GM12878 (cell line): ENCODE measurements at regions not wholly inside any gene's neighbourhood (a gene's known extent, or its start where the extent isn't known, plus 50 kb on each side); places are given as distances from the start of the nearest gene placed in this dataset.
"Not testable (repeated sequence)": the region's sequence is repeated elsewhere in the genome, so short reads cannot be mapped to it uniquely, and the experiment has no call there.

ENCODE experiments used
- ATAC-seq: fragments of 200-7000 bp; cut with Tn5 transposase; 3 replicates; pipeline ENCODE4 v1.9.1; 2020; ENCODE audit warnings: mild to moderate bottlenecking, moderate library complexity
- BruUV-seq: library from RNA; stranded (reverse); fragments of 400-500 nt; replicated peaks from 2 replicates; lab custom pipeline; 2021; lab: Mats Ljungman, UMichigan
- CTCF ChIA-PET: fragments of 300-600 bp; sonication (Branson Sonifier 250); formaldehyde crosslinking; extraction: SDS; loops from one replicate; lab custom pipeline; 2021; ENCODE audit warnings: inconsistent platforms; lab: Yijun Ruan, JAX
- POLR2A ChIA-PET: fragments of 350-600 bp; formaldehyde crosslinking; extraction: SDS; loops from one replicate; lab custom pipeline; 2021; ENCODE audit warnings: inconsistent platforms; lab: Charles Lee
- RAD21 ChIA-PET: fragments of 300-600 bp; sonication (Branson Sonifier 250); formaldehyde crosslinking; loops from one replicate; lab custom pipeline; 2023; ENCODE audit warnings: antibody characterized with exemption; ENCODE audit not compliant: unreplicated experiment; lab: Charles Lee
- SMC1A ChIA-PET: fragments of 300-600 bp; sonication (Branson Sonifier 250); formaldehyde crosslinking; loops from one replicate; lab custom pipeline; 2023; ENCODE audit not compliant: unreplicated experiment, uncharacterized antibody; lab: Charles Lee
- DNase-seq: peaks from one replicate; pipeline ENCODE4 v3.0.0-alpha.2; 2011; ENCODE audit warnings: low read depth, low spot score
- FAIRE-seq: peaks from 3 replicates; lab custom pipeline; 2011; peaks lifted over from hg19 to GRCh38; lab: Jason Lieb, UNC
- H2AFZ ChIP-seq: 2 replicates; pipeline ENCODE4 v1.6.0; 2011; ENCODE audit warnings: low read depth, low read length, control low read depth; ENCODE audit not compliant: control insufficient read depth
- H3K27ac ChIP-seq: 2 replicates; pipeline ENCODE4 v1.5.1; 2011; ENCODE audit warnings: control low read depth; ENCODE audit not compliant: control insufficient read depth, insufficient read depth
- H3K27me3 ChIP-seq, 2 experiments: replicated peaks in 1 of 2; 2 replicates each; pipeline versions ENCODE4 v1.6.0 to v1.6.1; 2011; ENCODE audit warnings: low read length in 1 of 2; ENCODE audit not compliant: control insufficient read depth in 2 of 2, insufficient read depth in 2 of 2
- H3K36me3 ChIP-seq, 2 experiments: 2 replicates each; pipeline ENCODE4 v1.5.1; 2011; ENCODE audit warnings: low read length in 1 of 2; ENCODE audit not compliant: control insufficient read depth in 2 of 2, insufficient read depth in 2 of 2
- H3K4me1 ChIP-seq: 2 replicates; pipeline ENCODE4 v1.6.1; 2011; ENCODE audit warnings: mild to moderate bottlenecking, low read length, moderate library complexity, mixed read lengths; ENCODE audit not compliant: control insufficient read depth, insufficient read depth
- H3K4me2 ChIP-seq: 2 replicates; pipeline ENCODE4 v1.6.0; 2011; ENCODE audit warnings: control low read depth; ENCODE audit not compliant: control insufficient read depth, insufficient read depth
- H3K4me3 ChIP-seq: fragments of 200-600 bp; sonication (generic); 2 replicates; pipeline ENCODE4 v1.5.1; 2016
- H3K79me2 ChIP-seq: 2 replicates; pipeline ENCODE4 v1.6.0; 2011; ENCODE audit warnings: low read length; ENCODE audit not compliant: control insufficient read depth, insufficient read depth
- H3K9ac ChIP-seq: 2 replicates; pipeline ENCODE4 v1.8.0; 2011; ENCODE audit warnings: low read length, control low read depth, mixed read lengths; ENCODE audit not compliant: control insufficient read depth, insufficient read depth
- H3K9me3 ChIP-seq: replicated peaks from 3 replicates; pipeline ENCODE4 v1.5.1; 2011; ENCODE audit warnings: mild to moderate bottlenecking, low read length; ENCODE audit not compliant: control insufficient read depth, insufficient read depth
- H4K20me1 ChIP-seq: 2 replicates; pipeline ENCODE4 v1.6.0; 2011; ENCODE audit not compliant: control insufficient read depth, insufficient read depth
- CBX5 ChIP-seq: sonication (generic); IDR thresholded peaks from 2 replicates; pipeline ENCODE4 v1.6.1; 2016; ENCODE audit warnings: low read depth, moderate library complexity, mild to moderate bottlenecking, inconsistent platforms
- GATAD2B ChIP-seq: fragments of 450-650 bp; conservative IDR thresholded peaks from 2 replicates; pipeline ENCODE4 v1.6.1; 2017; ENCODE audit warnings: low read depth, mild to moderate bottlenecking, moderate library complexity
- IKZF2 ChIP-seq, 2 experiments: fragments of 450-650 bp; IDR thresholded peaks; 2 replicates each; pipeline ENCODE4 v1.6.1; 2017; ENCODE audit warnings: mild to moderate bottlenecking in 2 of 2, moderate library complexity in 2 of 2
- LARP7 ChIP-seq: fragments of 450-650 bp; IDR thresholded peaks from 2 replicates; pipeline ENCODE4 v1.6.1; 2017; ENCODE audit warnings: mild to moderate bottlenecking
- MEF2B ChIP-seq: fragments of 450-650 bp; IDR thresholded peaks from 2 replicates; pipeline ENCODE4 v1.6.1; 2018; ENCODE audit warnings: mild to moderate bottlenecking, moderate library complexity; ENCODE audit not compliant: partially characterized antibody, poor library complexity, severe bottlenecking
- POLR2AphosphoS2 ChIP-seq: IDR thresholded peaks from 2 replicates; pipeline ENCODE4 v1.6.1; 2011; ENCODE audit warnings: low read depth, mild to moderate bottlenecking, low read length, improper control_type of control experiment, moderate library complexity
- SIN3A ChIP-seq: IDR thresholded peaks from 2 replicates; pipeline ENCODE4 v1.6.1; 2012; ENCODE audit warnings: low read depth, low read length, improper control_type of control experiment
- SIX5 ChIP-seq: IDR thresholded peaks from 2 replicates; pipeline ENCODE4 v1.6.1; 2011; ENCODE audit warnings: mild to moderate bottlenecking, low read depth, low read length, moderate library complexity; ENCODE audit not compliant: severe bottlenecking
- STAT3 ChIP-seq: IDR thresholded peaks from 2 replicates; pipeline ENCODE4 v1.6.1; 2011; ENCODE audit warnings: low read depth, low read length, improper control_type of control experiment
- ZNF384 ChIP-seq: IDR thresholded peaks from 2 replicates; pipeline ENCODE4 v1.6.1; 2012; ENCODE audit warnings: low read depth, mild to moderate bottlenecking, low read length, improper control_type of control experiment, borderline replicate concordance
- ZNF622 ChIP-seq: fragments of 450-650 bp; IDR thresholded peaks from 2 replicates; pipeline ENCODE4 v1.6.1; 2017; ENCODE audit warnings: mild to moderate bottlenecking, inconsistent platforms
- ZSCAN29 ChIP-seq: fragments of 450-650 bp; IDR thresholded peaks from 2 replicates; pipeline ENCODE4 v1.6.1; 2017; ENCODE audit warnings: mild to moderate bottlenecking, moderate library complexity
- ZZZ3 ChIP-seq: IDR thresholded peaks from 2 replicates; pipeline ENCODE4 v1.6.1; 2011; ENCODE audit warnings: low read depth; ENCODE audit not compliant: control insufficient read depth, insufficient read length
- WGBS: methylation state at CpG from one replicate; pipeline ENCODE4 v1.1.6; 2016; ENCODE audit warnings: low lambda C conversion rate; ENCODE audit not compliant: insufficient replicate concordance, insufficient coverage; ENCODE audit errors: missing lambda C conversion rate; 5-methylcytosine and 5-hydroxymethylcytosine counted together
- in situ Hi-C: fragments of 300-500 bp; cut with MboI; formaldehyde crosslinking; loops from 9 replicates; pipeline ENCODE4 v1.14.3; 2018; ENCODE audit warnings: mixed read lengths
- intact Hi-C: fragments of 100-400 bp; cut with micrococcal nuclease; formaldehyde crosslinking; loops from one replicate; pipeline ENCODE4 v1.14.2; 2022; ENCODE audit not compliant: unreplicated experiment
- TF ChIP-seq, protein P1 (sequence below): fragments of 450-650 bp; formaldehyde crosslinking; IDR thresholded peaks from 2 replicates; pipeline ENCODE4 v1.5.0; 2022; ENCODE audit warnings: mild to moderate bottlenecking, missing genetic modification characterization
- TF ChIP-seq, protein P2 (sequence below): IDR thresholded peaks from 2 replicates; pipeline ENCODE4 v1.6.1; 2012; ENCODE audit warnings: low read length, inconsistent platforms

DNA sequence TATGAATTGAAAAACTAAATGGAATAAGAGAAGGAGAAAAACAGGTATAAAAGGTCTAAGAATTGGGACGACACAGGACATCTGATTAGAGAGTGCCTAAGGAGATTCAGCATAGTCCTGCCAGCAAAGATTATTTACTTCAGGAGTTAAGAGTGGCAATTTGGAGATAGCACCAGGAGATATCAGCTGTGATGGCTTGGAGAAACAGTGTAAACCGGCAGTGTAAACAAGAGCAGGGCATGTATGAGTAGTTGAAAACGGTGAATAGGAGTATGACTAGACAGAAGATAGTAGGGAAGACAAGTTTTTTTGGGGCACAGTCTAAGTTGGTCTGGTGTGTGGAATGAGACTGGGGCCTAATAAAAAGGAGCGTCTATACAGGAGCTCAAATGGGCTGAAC lies 924.9 kb downstream of the QKI start:
- CTCF ChIA-PET, RAD21 ChIA-PET, BruUV-seq, intact Hi-C loops, H3K9ac ChIP-seq, SMC1A ChIA-PET, DNase-seq, H3K4me2 ChIP-seq, POLR2A ChIA-PET, H3K27ac ChIP-seq, H3K9me3 ChIP-seq, H4K20me1 ChIP-seq, H3K4me1 ChIP-seq, in situ Hi-C loops, H3K36me3 ChIP-seq, H3K27me3 ChIP-seq, ATAC-seq, H2AFZ ChIP-seq, H3K79me2 ChIP-seq, FAIRE-seq, H3K4me3 ChIP-seq: not testable (repeated sequence)
- WGBS = 37% methylated on average over 4 of the region's 4 CpGs

DNA sequence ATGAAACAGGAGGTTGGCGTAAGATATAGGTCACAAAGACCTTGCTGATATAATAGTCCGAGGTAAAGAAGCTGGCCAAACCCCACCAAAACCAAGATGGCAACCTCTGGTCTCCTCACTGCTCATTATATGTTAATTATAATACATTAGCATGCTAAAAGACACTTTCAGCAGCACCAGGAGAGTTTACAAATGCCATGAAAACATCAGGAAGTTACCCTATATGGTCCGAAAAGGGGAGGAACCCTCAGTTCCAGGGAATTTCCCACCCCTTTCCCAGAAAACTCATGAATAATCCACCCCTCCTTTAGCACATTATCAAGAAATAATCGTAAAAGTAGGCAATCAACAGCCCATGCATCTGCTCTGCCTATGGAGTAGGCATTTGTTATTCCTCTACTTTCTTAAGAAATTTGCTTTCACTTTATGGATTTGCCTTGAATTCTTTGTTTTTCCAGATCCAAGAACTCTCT lies 923.4 kb downstream of the QKI start:
- intact Hi-C loops = no loop called here
- FAIRE-seq = no peak

More for the DNA sequence above, 923.4 kb downstream of the QKI start:
- TF ChIP-seq CBX5 (no peak), ZZZ3 (no peak), LARP7 (no peak), SIX5 (no peak), ZSCAN29 (no peak), MEF2B (no peak), STAT3 (no peak), ZNF622 (no peak), ZNF384 (no peak), SIN3A (no peak), POLR2AphosphoS2 (no peak), IKZF2 (IDR thresholded peaks at IDR 0.05) (no peak), GATAD2B (no peak)
- TF ChIP-seq, protein P1, sequence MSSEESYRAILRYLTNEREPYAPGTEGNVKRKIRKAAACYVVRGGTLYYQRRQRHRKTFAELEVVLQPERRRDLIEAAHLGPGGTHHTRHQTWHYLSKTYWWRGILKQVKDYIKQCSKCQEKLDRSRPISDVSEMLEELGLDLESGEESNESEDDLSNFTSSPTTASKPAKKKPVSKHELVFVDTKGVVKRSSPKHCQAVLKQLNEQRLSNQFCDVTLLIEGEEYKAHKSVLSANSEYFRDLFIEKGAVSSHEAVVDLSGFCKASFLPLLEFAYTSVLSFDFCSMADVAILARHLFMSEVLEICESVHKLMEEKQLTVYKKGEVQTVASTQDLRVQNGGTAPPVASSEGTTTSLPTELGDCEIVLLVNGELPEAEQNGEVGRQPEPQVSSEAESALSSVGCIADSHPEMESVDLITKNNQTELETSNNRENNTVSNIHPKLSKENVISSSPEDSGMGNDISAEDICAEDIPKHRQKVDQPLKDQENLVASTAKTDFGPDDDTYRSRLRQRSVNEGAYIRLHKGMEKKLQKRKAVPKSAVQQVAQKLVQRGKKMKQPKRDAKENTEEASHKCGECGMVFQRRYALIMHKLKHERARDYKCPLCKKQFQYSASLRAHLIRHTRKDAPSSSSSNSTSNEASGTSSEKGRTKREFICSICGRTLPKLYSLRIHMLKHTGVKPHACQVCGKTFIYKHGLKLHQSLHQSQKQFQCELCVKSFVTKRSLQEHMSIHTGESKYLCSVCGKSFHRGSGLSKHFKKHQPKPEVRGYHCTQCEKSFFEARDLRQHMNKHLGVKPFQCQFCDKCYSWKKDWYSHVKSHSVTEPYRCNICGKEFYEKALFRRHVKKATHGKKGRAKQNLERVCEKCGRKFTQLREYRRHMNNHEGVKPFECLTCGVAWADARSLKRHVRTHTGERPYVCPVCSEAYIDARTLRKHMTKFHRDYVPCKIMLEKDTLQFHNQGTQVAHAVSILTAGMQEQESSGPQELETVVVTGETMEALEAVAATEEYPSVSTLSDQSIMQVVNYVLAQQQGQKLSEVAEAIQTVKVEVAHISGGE (CRISPR knock-in tag) = no peak
- TF ChIP-seq, protein P2, sequence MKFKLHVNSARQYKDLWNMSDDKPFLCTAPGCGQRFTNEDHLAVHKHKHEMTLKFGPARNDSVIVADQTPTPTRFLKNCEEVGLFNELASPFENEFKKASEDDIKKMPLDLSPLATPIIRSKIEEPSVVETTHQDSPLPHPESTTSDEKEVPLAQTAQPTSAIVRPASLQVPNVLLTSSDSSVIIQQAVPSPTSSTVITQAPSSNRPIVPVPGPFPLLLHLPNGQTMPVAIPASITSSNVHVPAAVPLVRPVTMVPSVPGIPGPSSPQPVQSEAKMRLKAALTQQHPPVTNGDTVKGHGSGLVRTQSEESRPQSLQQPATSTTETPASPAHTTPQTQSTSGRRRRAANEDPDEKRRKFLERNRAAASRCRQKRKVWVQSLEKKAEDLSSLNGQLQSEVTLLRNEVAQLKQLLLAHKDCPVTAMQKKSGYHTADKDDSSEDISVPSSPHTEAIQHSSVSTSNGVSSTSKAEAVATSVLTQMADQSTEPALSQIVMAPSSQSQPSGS = no peak
- no peaks in the 10 kb centered on the region; the same call in 2 of the 3 replicates for H3K9me3 ChIP-seq
- SMC1A ChIA-PET = no interaction called here
- POLR2A ChIA-PET = no interaction called here
- no peak overlapping the region for H3K9ac ChIP-seq
- no peak overlapping the region for H3K27ac ChIP-seq
- H3K4me3 ChIP-seq = no peak overlapping the region
- BruUV-seq = no TSS peak
- no peaks in the 10 kb centered on the region for H3K4me1 ChIP-seq
- in situ Hi-C loops = no loop called here
- H3K79me2 ChIP-seq = no peaks in the 10 kb centered on the region
- H2AFZ ChIP-seq = no peak overlapping the region
- RAD21 ChIA-PET = no interaction called here
- no peaks in the 10 kb centered on the region for H3K27me3 ChIP-seq
- no peak for DNase-seq
- ATAC-seq = no peak
- no peaks in the 10 kb centered on the region for H4K20me1 ChIP-seq
- H3K36me3 ChIP-seq = no peaks in the 10 kb centered on the region
- WGBS = 39% methylated on average over 4 of the region's 4 CpGs
- CTCF ChIA-PET = no interaction called here
- H3K4me2 ChIP-seq = no peak overlapping the region
